GM12878 (cell line): ENCODE measurements at regions not wholly inside any gene's neighbourhood (a gene's known extent, or its start where the extent isn't known, plus 50 kb on each side); places are given as distances from the start of the nearest gene placed in this dataset.

Experiments used
- ATAC-seq: fragments of 200-7000 bp; cut with Tn5 transposase; 3 replicates; pipeline ENCODE4 v1.9.1; 2020; ENCODE audit warnings: mild to moderate bottlenecking, moderate library complexity
- BruUV-seq: library from RNA; stranded (reverse); fragments of 400-500 nt; replicated peaks from 2 replicates; lab custom pipeline; 2021; lab: Mats Ljungman, UMichigan
- CTCF ChIA-PET: fragments of 300-600 bp; sonication (Branson Sonifier 250); formaldehyde crosslinking; extraction: SDS; loops from one replicate; lab custom pipeline; 2021; ENCODE audit warnings: inconsistent platforms; lab: Yijun Ruan, JAX
- POLR2A ChIA-PET: fragments of 350-600 bp; formaldehyde crosslinking; extraction: SDS; loops from one replicate; lab custom pipeline; 2021; ENCODE audit warnings: inconsistent platforms; lab: Charles Lee
- RAD21 ChIA-PET: fragments of 300-600 bp; sonication (Branson Sonifier 250); formaldehyde crosslinking; loops from one replicate; lab custom pipeline; 2023; ENCODE audit warnings: antibody characterized with exemption; ENCODE audit not compliant: unreplicated experiment; lab: Charles Lee
- SMC1A ChIA-PET: fragments of 300-600 bp; sonication (Branson Sonifier 250); formaldehyde crosslinking; loops from one replicate; lab custom pipeline; 2023; ENCODE audit not compliant: unreplicated experiment, uncharacterized antibody; lab: Charles Lee
- DNase-seq: peaks from one replicate; pipeline ENCODE4 v3.0.0-alpha.2; 2011; ENCODE audit warnings: low read depth, low spot score
- FAIRE-seq: peaks from 3 replicates; lab custom pipeline; 2011; peaks lifted over from hg19 to GRCh38; lab: Jason Lieb, UNC
- H2AFZ ChIP-seq: 2 replicates; pipeline ENCODE4 v1.6.0; 2011; ENCODE audit warnings: low read depth, low read length, control low read depth; ENCODE audit not compliant: control insufficient read depth
- H3K27ac ChIP-seq: 2 replicates; pipeline ENCODE4 v1.5.1; 2011; ENCODE audit warnings: control low read depth; ENCODE audit not compliant: control insufficient read depth, insufficient read depth
- H3K27me3 ChIP-seq, 2 experiments: replicated peaks in 1 of 2; 2 replicates each; pipeline versions ENCODE4 v1.6.0 to v1.6.1; 2011; ENCODE audit warnings: low read length in 1 of 2; ENCODE audit not compliant: control insufficient read depth in 2 of 2, insufficient read depth in 2 of 2
- H3K36me3 ChIP-seq, 2 experiments: 2 replicates each; pipeline ENCODE4 v1.5.1; 2011; ENCODE audit warnings: low read length in 1 of 2; ENCODE audit not compliant: control insufficient read depth in 2 of 2, insufficient read depth in 2 of 2
- H3K4me1 ChIP-seq: 2 replicates; pipeline ENCODE4 v1.6.1; 2011; ENCODE audit warnings: mild to moderate bottlenecking, low read length, moderate library complexity, mixed read lengths; ENCODE audit not compliant: control insufficient read depth, insufficient read depth
- H3K4me2 ChIP-seq: 2 replicates; pipeline ENCODE4 v1.6.0; 2011; ENCODE audit warnings: control low read depth; ENCODE audit not compliant: control insufficient read depth, insufficient read depth
- H3K4me3 ChIP-seq: fragments of 200-600 bp; sonication (generic); 2 replicates; pipeline ENCODE4 v1.5.1; 2016
- H3K79me2 ChIP-seq: 2 replicates; pipeline ENCODE4 v1.6.0; 2011; ENCODE audit warnings: low read length; ENCODE audit not compliant: control insufficient read depth, insufficient read depth
- H3K9ac ChIP-seq: 2 replicates; pipeline ENCODE4 v1.8.0; 2011; ENCODE audit warnings: low read length, control low read depth, mixed read lengths; ENCODE audit not compliant: control insufficient read depth, insufficient read depth
- H3K9me3 ChIP-seq: replicated peaks from 3 replicates; pipeline ENCODE4 v1.5.1; 2011; ENCODE audit warnings: mild to moderate bottlenecking, low read length; ENCODE audit not compliant: control insufficient read depth, insufficient read depth
- H4K20me1 ChIP-seq: 2 replicates; pipeline ENCODE4 v1.6.0; 2011; ENCODE audit not compliant: control insufficient read depth, insufficient read depth
- BCL11A ChIP-seq: IDR thresholded peaks from 2 replicates; pipeline ENCODE4 v1.6.1; 2011; ENCODE audit warnings: low read depth, low read length
- DPF2 ChIP-seq: fragments of 450-650 bp; IDR thresholded peaks from 2 replicates; pipeline ENCODE4 v1.6.1; 2017; ENCODE audit warnings: mild to moderate bottlenecking
- ESRRA ChIP-seq: IDR thresholded peaks from 2 replicates; pipeline ENCODE4 v1.6.1; 2012; ENCODE audit warnings: mild to moderate bottlenecking, low read length, improper control_type of control experiment
- FOXM1 ChIP-seq: IDR thresholded peaks from 2 replicates; pipeline ENCODE4 v1.6.1; 2012; ENCODE audit warnings: low read depth, mild to moderate bottlenecking, inconsistent platforms, low read length, moderate library complexity
- KAT2A ChIP-seq: conservative IDR thresholded peaks from 2 replicates; pipeline ENCODE4 v1.6.1; 2011; ENCODE audit warnings: low read depth, low read length; ENCODE audit not compliant: control insufficient read depth
- POLR2AphosphoS5 ChIP-seq: IDR thresholded peaks from 2 replicates; pipeline ENCODE4 v1.6.1; 2011; ENCODE audit warnings: mild to moderate bottlenecking, low read length, inconsistent platforms
- RFX5 ChIP-seq: IDR thresholded peaks from 2 replicates; pipeline ENCODE4 v1.6.1; 2011; ENCODE audit warnings: low read depth, low read length, improper control_type of control experiment
- RUNX3 ChIP-seq: IDR thresholded peaks from 2 replicates; pipeline ENCODE4 v1.6.1; 2012; ENCODE audit warnings: low read length, inconsistent platforms
- ZNF622 ChIP-seq: fragments of 450-650 bp; IDR thresholded peaks from 2 replicates; pipeline ENCODE4 v1.6.1; 2017; ENCODE audit warnings: mild to moderate bottlenecking, inconsistent platforms
- WGBS: methylation state at CpG from one replicate; pipeline ENCODE4 v1.1.6; 2016; ENCODE audit warnings: low lambda C conversion rate; ENCODE audit not compliant: insufficient replicate concordance, insufficient coverage; ENCODE audit errors: missing lambda C conversion rate; 5-methylcytosine and 5-hydroxymethylcytosine counted together
- in situ Hi-C: fragments of 300-500 bp; cut with MboI; formaldehyde crosslinking; loops from 9 replicates; pipeline ENCODE4 v1.14.3; 2018; ENCODE audit warnings: mixed read lengths
- intact Hi-C: fragments of 100-400 bp; cut with micrococcal nuclease; formaldehyde crosslinking; loops from one replicate; pipeline ENCODE4 v1.14.2; 2022; ENCODE audit not compliant: unreplicated experiment
- TF ChIP-seq, protein P1 (sequence below): fragments of 450-650 bp; IDR thresholded peaks from 2 replicates; pipeline ENCODE4 v1.6.1; 2017; ENCODE audit warnings: mild to moderate bottlenecking, moderate library complexity

DNA sequence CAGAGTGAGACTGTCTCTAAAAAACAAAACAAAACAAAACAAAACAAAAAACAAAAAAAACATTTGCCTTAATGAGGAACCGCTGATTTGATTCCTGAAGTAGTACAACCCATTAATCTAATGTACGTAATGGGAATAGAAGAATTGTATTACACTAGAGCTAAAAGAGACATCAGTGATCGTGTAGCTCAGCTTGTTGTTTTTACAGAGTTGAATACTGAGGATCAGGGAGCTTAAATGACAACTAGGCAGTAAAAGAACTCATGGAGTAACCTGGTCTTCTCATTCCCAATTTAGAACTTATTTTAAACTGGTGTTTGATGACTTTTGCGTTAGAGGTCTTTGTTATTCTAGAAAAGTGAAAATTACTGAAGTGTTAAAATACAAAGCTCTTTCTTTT lies 65.1 kb upstream of the SLC28A3 start:
- intact Hi-C loops, result no loop called here
- ChIA-PET POLR2A (interaction anchor here (0.6 kb wide), 1 partner anchor 78 kb away, joined by 4 read pairs; no protein-coding TSS in a partner anchor), SMC1A (interaction anchor here (0.6 kb wide), 1 partner anchor 561 kb away, joined by 3 read pairs; no protein-coding TSS in a partner anchor), RAD21 (interaction anchor here (0.6 to 0.7 kb wide), 2 partner anchors 82 to 375 kb away, joined by 3 to 4 read pairs; no protein-coding TSS in a partner anchor), CTCF (interaction anchor here (0.7 to 4.9 kb wide), 4 partner anchors 8 to 1149 kb away, joined by 3 to 20 read pairs (median 4); no protein-coding TSS in a partner anchor)
- TF ChIP-seq FOXM1, result no peak
- TF ChIP-seq ESRRA, result no peak
- TF ChIP-seq RUNX3, result no peak
- TF ChIP-seq DPF2, result no peak
- TF ChIP-seq RFX5, result no peak
- TF ChIP-seq, protein P1, sequence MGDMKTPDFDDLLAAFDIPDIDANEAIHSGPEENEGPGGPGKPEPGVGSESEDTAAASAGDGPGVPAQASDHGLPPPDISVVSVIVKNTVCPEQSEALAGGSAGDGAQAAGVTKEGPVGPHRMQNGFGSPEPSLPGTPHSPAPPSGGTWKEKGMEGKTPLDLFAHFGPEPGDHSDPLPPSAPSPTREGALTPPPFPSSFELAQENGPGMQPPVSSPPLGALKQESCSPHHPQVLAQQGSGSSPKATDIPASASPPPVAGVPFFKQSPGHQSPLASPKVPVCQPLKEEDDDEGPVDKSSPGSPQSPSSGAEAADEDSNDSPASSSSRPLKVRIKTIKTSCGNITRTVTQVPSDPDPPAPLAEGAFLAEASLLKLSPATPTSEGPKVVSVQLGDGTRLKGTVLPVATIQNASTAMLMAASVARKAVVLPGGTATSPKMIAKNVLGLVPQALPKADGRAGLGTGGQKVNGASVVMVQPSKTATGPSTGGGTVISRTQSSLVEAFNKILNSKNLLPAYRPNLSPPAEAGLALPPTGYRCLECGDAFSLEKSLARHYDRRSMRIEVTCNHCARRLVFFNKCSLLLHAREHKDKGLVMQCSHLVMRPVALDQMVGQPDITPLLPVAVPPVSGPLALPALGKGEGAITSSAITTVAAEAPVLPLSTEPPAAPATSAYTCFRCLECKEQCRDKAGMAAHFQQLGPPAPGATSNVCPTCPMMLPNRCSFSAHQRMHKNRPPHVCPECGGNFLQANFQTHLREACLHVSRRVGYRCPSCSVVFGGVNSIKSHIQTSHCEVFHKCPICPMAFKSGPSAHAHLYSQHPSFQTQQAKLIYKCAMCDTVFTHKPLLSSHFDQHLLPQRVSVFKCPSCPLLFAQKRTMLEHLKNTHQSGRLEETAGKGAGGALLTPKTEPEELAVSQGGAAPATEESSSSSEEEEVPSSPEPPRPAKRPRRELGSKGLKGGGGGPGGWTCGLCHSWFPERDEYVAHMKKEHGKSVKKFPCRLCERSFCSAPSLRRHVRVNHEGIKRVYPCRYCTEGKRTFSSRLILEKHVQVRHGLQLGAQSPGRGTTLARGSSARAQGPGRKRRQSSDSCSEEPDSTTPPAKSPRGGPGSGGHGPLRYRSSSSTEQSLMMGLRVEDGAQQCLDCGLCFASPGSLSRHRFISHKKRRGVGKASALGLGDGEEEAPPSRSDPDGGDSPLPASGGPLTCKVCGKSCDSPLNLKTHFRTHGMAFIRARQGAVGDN, result no peak
- TF ChIP-seq POLR2AphosphoS5, result no peak
- no peak for TF ChIP-seq BCL11A
- TF ChIP-seq KAT2A, result no peak
- no peak for TF ChIP-seq ZNF622
- H3K79me2 ChIP-seq, result no peaks in the 10 kb centered on the region
- H3K27me3 ChIP-seq, result no peaks in the 10 kb centered on the region
- H3K27ac ChIP-seq, result no peak overlapping the region
- DNase-seq (no peak), FAIRE-seq (no peak), ATAC-seq (no peak)
- WGBS, result 61% methylated on average over 4 of the region's 4 CpGs
- no peak overlapping the region for H3K9ac ChIP-seq
- no peaks in the 10 kb centered on the region for H3K4me1 ChIP-seq
- H4K20me1 ChIP-seq, result no peaks in the 10 kb centered on the region
- H3K36me3 ChIP-seq, result no peaks in the 10 kb centered on the region
- H3K4me3 ChIP-seq, result no peak overlapping the region
- H3K4me2 ChIP-seq, result no peak overlapping the region
- no peaks in the 10 kb centered on the region for H3K9me3 ChIP-seq
- H2AFZ ChIP-seq, result no peak overlapping the region
- in situ Hi-C loops, result loop anchor here (5.0 to 10.0 kb wide), 4 partner anchors 37 to 1019 kb away; no protein-coding TSS in a partner anchor
- no TSS peak for BruUV-seq
